ENCODE measurements at regions not wholly inside any gene's neighbourhood (a gene's known extent, or its start where the extent isn't known, plus 50 kb on each side); places are given as distances from the start of the nearest gene placed in this dataset.

- TF ChIP-seq CTCF (IDR thresholded peaks at IDR 0.05; ENCODE audit: insufficient read depth in 1 of 2, low read depth in 1 of 2, low read length in 1 of 2, severe bottlenecking in 1 of 2, unreplicated experiment in 1 of 2), result no peak
- H3K4me3 Mint-ChIP-seq (ENCODE audit: unreplicated experiment), result no peak overlapping the region
- no peaks in the 10 kb centered on the region for H3K36me3 Mint-ChIP-seq (ENCODE audit: insufficient read depth, unreplicated experiment)
- Histone ChIP-seq H3K9me3 (no peaks in the 10 kb centered on the region), H3K4me1 (no peaks in the 10 kb centered on the region), H3K4me3 (ENCODE audit: low read depth, low read length) (no peak overlapping the region), H3K27me3 (replicated peaks; ENCODE audit: control insufficient read depth, insufficient read depth, low read length) (no peaks in the 10 kb centered on the region), H3K36me3 (ENCODE audit: control insufficient read depth, insufficient read depth, low read length) (no peaks in the 10 kb centered on the region)
- DNase-seq, result no peak
- no peaks in the 10 kb centered on the region for H3K4me1 Mint-ChIP-seq (ENCODE audit: low read depth, unreplicated experiment)
- H3K27me3 Mint-ChIP-seq (ENCODE audit: insufficient read depth, unreplicated experiment), result no peaks in the 10 kb centered on the region
- intact Hi-C loops (cut with micrococcal nuclease; ENCODE audit: unreplicated experiment), result no loop called here
- CTCF ChIA-PET, result no interaction called here
- H3K9me3 Mint-ChIP-seq (ENCODE audit: unreplicated experiment), result no peaks in the 10 kb centered on the region
- no peak overlapping the region for H3K27ac Mint-ChIP-seq (ENCODE audit: unreplicated experiment)
- POLR2A ChIA-PET, result no interaction called here
- BruUV-seq (replicated peaks), result no TSS peak
Measured at GRCh38 chr4:22299678-22300077, 216.2 kb downstream of the ADGRA3 start.

GRCh38 chr4:22287631-22288030 is 228.2 kb downstream of the ADGRA3 start:
- POLR2A ChIA-PET, result no interaction called here

GRCh38 chr4:22268350-22269025 is 247.4 kb downstream of the ADGRA3 start:
- BruUV-seq (replicated peaks), result no TSS peak
- POLR2A ChIA-PET, result no interaction called here
- no peaks in the 10 kb centered on the region for H3K36me3 Mint-ChIP-seq (ENCODE audit: insufficient read depth, unreplicated experiment)
- CTCF ChIA-PET, result no interaction called here
- intact Hi-C loops (cut with micrococcal nuclease; ENCODE audit: unreplicated experiment), result no loop called here
- H3K4me3 Mint-ChIP-seq (ENCODE audit: unreplicated experiment), result no peak overlapping the region
- no peak overlapping the region for H3K4me3 ChIP-seq (ENCODE audit: low read depth, low read length)
- H3K27me3 ChIP-seq (replicated peaks; ENCODE audit: control insufficient read depth, insufficient read depth, low read length), result no peaks in the 10 kb centered on the region
- peaks cover 3% of the 10 kb centered on the region for H3K27me3 Mint-ChIP-seq (ENCODE audit: insufficient read depth, unreplicated experiment)
- no peak for TF ChIP-seq CTCF (IDR thresholded peaks at IDR 0.05; ENCODE audit: insufficient read depth in 1 of 2, low read depth in 1 of 2, low read length in 1 of 2, severe bottlenecking in 1 of 2, unreplicated experiment in 1 of 2)
- no peaks in the 10 kb centered on the region for H3K9me3 ChIP-seq
- peaks cover 9% of the 10 kb centered on the region for H3K9me3 Mint-ChIP-seq (ENCODE audit: unreplicated experiment)
- H3K27ac Mint-ChIP-seq (ENCODE audit: unreplicated experiment), result no peak overlapping the region
- no peak for DNase-seq
- H3K4me1 ChIP-seq, result no peaks in the 10 kb centered on the region
- H3K36me3 ChIP-seq (ENCODE audit: control insufficient read depth, insufficient read depth, low read length), result no peaks in the 10 kb centered on the region
- H3K4me1 Mint-ChIP-seq (ENCODE audit: low read depth, unreplicated experiment), result no peaks in the 10 kb centered on the region

More at GRCh38 chr4:22287631-22288030, 228.2 kb downstream of the ADGRA3 start:
- BruUV-seq (replicated peaks), result no TSS peak
- Mint-ChIP-seq H3K4me3 (ENCODE audit: unreplicated experiment) (no peak overlapping the region), H3K27ac (ENCODE audit: unreplicated experiment) (no peak overlapping the region), H3K9me3 (ENCODE audit: unreplicated experiment) (peaks cover 11% of the 10 kb centered on the region), H3K36me3 (ENCODE audit: insufficient read depth, unreplicated experiment) (no peaks in the 10 kb centered on the region), H3K27me3 (ENCODE audit: insufficient read depth, unreplicated experiment) (peaks cover 2% of the 10 kb centered on the region), H3K4me1 (ENCODE audit: low read depth, unreplicated experiment) (no peaks in the 10 kb centered on the region)
- Histone ChIP-seq H3K36me3 (ENCODE audit: control insufficient read depth, insufficient read depth, low read length) (no peaks in the 10 kb centered on the region), H3K9me3 (no peaks in the 10 kb centered on the region), H3K27me3 (replicated peaks; ENCODE audit: control insufficient read depth, insufficient read depth, low read length) (no peaks in the 10 kb centered on the region), H3K4me3 (ENCODE audit: low read depth, low read length) (no peak overlapping the region), H3K4me1 (no peaks in the 10 kb centered on the region)
- intact Hi-C loops (cut with micrococcal nuclease; ENCODE audit: unreplicated experiment), result no loop called here
- DNase-seq, result no peak
- no peak for TF ChIP-seq CTCF (IDR thresholded peaks at IDR 0.05; ENCODE audit: insufficient read depth in 1 of 2, low read depth in 1 of 2, low read length in 1 of 2, severe bottlenecking in 1 of 2, unreplicated experiment in 1 of 2)
- CTCF ChIA-PET, result no interaction called here
